ENCODE measurements at regions not wholly inside any gene's neighbourhood (a gene's known extent, or its start where the extent isn't known, plus 50 kb on each side); places are given as distances from the start of the nearest gene placed in this dataset.

DNA sequence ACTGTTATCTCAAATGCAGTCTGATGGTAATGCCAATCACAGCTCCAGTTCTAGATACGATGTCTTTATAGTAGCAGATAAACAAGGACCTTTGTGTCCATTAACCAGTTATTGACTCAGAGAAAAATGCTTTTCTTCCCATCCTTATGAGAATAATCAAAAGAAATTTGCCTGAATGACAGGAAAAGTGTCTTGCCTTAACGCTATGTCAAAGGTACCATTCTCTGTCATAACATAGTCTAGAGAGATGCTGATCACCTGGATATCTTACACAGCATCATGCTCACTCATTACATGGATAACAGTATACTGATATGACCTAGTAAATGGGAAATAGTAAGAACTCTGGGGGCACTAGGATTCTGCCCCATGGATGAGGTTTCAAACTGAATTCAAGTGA, 151.7 kb upstream of the NEGR1 start:
- TF ChIP-seq, protein P1, sequence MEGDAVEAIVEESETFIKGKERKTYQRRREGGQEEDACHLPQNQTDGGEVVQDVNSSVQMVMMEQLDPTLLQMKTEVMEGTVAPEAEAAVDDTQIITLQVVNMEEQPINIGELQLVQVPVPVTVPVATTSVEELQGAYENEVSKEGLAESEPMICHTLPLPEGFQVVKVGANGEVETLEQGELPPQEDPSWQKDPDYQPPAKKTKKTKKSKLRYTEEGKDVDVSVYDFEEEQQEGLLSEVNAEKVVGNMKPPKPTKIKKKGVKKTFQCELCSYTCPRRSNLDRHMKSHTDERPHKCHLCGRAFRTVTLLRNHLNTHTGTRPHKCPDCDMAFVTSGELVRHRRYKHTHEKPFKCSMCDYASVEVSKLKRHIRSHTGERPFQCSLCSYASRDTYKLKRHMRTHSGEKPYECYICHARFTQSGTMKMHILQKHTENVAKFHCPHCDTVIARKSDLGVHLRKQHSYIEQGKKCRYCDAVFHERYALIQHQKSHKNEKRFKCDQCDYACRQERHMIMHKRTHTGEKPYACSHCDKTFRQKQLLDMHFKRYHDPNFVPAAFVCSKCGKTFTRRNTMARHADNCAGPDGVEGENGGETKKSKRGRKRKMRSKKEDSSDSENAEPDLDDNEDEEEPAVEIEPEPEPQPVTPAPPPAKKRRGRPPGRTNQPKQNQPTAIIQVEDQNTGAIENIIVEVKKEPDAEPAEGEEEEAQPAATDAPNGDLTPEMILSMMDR (IDR thresholded peaks at IDR 0.05; ENCODE audit: low read length) = no peak
- TF ChIP-seq EZH2 (IDR thresholded peaks at IDR 0.05; ENCODE audit: borderline replicate concordance, low read length) = no peak

All from OCI-LY1 (cell line).